LNCaP clone FGC (cell line): ENCODE measurements at regions not wholly inside any gene's neighbourhood (a gene's known extent, or its start where the extent isn't known, plus 50 kb on each side); places are given as distances from the start of the nearest gene placed in this dataset.

Experiments used
- DNase-seq: peaks from one replicate; pipeline ENCODE4 v3.0.0-alpha.2; 2011; ENCODE audit warnings: low read depth
- H3K4me3 ChIP-seq: 2 replicates; pipeline ENCODE4 v1.5.1; 2011; ENCODE audit warnings: mild to moderate bottlenecking, low read depth, low read length, control low read depth
- TF ChIP-seq, protein P1 (sequence below): IDR thresholded peaks from 2 replicates; pipeline ENCODE4 v1.5.1; 2012; ENCODE audit warnings: mild to moderate bottlenecking; ENCODE audit not compliant: control insufficient read depth, insufficient read depth; ENCODE audit errors: extremely low read depth

DNA sequence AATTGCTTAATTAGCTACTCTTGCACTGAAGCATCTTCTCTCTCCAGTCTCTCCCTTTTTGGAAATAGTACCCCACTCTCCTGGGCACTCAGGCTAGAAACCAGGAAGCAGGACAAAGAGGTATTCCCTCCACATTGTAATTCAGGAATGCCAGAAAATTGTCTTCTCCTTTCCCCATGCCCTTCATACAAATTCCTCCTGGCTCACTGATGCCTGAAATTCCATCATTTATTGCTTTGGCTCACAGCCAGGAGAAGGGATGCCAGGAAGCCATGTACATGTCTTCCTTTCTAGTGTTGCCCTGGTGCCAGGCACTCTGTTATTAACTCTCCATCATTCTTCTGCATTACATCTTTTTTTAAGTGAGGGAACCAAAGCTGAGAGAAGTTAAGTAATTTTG, 716.5 kb upstream of the C9orf72 start:
- DNase-seq: no peak
- TF ChIP-seq, protein P1, sequence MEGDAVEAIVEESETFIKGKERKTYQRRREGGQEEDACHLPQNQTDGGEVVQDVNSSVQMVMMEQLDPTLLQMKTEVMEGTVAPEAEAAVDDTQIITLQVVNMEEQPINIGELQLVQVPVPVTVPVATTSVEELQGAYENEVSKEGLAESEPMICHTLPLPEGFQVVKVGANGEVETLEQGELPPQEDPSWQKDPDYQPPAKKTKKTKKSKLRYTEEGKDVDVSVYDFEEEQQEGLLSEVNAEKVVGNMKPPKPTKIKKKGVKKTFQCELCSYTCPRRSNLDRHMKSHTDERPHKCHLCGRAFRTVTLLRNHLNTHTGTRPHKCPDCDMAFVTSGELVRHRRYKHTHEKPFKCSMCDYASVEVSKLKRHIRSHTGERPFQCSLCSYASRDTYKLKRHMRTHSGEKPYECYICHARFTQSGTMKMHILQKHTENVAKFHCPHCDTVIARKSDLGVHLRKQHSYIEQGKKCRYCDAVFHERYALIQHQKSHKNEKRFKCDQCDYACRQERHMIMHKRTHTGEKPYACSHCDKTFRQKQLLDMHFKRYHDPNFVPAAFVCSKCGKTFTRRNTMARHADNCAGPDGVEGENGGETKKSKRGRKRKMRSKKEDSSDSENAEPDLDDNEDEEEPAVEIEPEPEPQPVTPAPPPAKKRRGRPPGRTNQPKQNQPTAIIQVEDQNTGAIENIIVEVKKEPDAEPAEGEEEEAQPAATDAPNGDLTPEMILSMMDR: no peak
- no peak overlapping the region for H3K4me3 ChIP-seq

DNA sequence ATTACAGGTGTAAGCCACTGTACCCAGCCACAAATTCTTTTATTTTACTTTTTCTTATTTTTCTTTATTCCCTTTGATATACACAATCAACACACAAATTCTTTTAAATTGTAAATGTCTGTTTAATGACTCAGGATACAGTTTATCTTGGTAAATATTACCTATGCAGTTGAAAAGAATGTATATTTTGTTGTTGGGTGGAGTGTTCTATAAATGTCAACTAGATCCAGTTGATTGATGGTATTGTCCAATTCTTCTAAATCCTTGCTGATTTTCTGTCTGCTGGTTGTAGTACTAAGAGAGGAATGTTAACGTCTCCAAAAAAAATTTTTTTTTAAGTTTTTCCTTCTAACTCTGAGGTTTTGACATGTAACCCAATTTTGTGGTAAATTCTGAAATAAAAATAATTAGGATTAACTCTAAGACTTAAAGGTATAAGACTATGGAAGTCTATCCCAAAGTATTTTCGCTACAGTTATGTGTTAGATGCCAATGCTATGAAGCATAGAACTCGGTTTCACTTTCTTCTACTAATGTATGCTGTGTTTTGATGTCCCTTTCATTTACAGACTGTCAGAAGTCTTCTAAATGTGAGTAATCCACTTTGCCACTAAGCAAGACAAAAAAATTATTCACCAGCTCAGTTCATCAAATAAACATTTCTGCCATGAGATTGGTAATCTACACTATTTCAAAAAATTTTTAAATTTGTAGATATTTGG, 720.2 kb upstream of the C9orf72 start:
- TF ChIP-seq, protein P1: no peak
- no peak overlapping the region for H3K4me3 ChIP-seq
- DNase-seq: no peak

DNA sequence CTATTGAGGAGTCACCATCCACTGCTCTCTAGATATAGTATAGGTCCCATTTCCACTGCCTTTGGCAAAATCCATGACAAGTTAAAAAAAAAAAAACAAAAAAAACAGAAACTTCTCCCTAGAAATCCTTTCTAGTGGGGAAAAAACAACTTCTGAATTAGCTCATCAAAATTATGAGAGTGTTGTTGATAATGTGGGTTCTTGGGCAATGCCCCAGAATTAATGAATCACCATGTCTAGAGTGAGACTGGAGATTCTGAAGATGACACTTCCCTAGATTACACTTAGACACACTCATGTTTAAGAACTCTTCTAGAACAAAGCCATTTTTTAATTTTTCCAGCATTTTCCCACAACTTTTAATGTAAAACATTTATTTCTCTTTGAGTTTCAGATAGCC, 728.0 kb upstream of the C9orf72 start:
- no peak for DNase-seq
- no peak overlapping the region for H3K4me3 ChIP-seq
- TF ChIP-seq, protein P1: no peak

DNA sequence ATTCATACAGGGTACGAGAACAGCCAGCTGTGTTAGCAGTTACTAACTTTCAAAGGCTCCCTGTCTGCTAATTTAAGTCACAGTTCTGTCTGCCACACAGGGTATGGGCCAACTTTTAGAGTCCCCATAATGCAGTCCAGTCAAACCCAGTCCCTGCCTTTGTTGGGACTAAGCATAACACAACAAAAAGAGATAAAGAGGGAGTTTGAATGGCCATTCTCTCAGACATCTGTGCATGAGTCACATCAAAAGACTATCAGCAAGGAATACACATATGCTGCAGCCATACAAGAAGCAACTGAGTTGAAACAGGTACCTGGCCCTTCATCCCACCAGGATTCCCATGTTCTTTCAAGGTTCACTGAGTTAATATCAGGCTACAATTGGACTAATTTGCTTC, 744.5 kb upstream of the C9orf72 start:
- DNase-seq: no peak
- TF ChIP-seq, protein P1: no peak
- no peak overlapping the region for H3K4me3 ChIP-seq

DNA sequence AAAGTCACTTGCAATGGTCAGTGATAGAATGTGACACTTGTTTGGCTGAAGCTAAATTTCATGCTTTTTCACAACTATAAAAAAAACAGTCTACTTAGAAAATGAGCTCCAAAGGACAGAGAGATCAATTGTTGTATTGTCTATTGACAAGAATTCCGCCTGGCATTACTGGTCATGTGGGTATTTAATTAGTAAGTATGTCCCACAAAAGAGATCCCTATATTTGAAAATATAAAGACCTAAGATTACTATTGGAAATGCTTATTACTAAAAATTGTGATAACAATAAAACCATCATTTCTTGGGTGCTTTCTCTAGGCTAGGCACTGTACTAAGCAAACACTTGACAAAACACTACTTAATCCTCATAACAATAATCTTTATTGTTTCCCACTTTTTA, 745.2 kb upstream of the C9orf72 start:
- no peak for DNase-seq
- TF ChIP-seq, protein P1: no peak
- no peak overlapping the region for H3K4me3 ChIP-seq

DNA sequence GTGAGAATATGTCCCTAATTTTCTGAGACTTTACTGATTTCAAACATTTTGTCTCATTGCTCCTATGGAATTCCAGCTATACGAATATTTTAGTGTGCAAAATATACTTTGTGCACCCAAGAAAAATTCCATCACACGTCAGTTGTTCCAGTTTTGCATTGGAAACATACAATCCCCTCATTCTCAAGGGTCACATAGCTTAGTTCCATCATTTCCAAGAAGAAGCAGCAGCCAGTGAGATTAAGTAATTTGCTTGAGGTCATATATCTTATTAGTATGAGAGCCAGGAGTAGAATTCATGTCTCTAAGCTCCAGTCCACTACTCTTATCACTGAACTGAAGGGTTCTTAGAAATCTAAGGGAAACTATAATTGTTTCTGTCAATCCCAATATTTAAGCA, 746.7 kb upstream of the C9orf72 start:
- no peak for DNase-seq
- TF ChIP-seq, protein P1: no peak
- H3K4me3 ChIP-seq: no peak overlapping the region

DNA sequence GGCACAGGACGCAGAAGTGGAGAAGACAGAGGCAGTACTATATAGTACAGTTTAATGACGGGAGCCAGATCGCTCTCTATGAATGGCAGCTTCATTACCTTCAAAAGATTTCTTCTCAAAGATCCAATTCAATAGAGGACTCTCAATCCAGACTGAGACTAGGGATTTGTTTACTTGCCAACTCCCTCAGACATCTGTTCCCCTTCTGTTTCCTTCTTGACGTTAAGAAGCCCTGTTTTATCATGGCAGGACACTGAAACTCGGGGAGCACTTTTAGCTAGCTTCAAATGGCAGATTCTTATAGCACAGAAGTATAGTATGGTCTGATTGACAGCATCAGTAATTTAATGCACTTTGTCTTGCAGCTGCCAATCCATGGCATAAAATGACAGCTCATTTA, 747.3 kb upstream of the C9orf72 start:
- no peak for DNase-seq
- TF ChIP-seq, protein P1: no peak
- no peak overlapping the region for H3K4me3 ChIP-seq
